Thyroid gland (tissue), 4 donors: ENCODE measurements at regions not wholly inside any gene's neighbourhood (a gene's known extent, or its start where the extent isn't known, plus 50 kb on each side); places are given as distances from the start of the nearest gene placed in this dataset.

ENCODE experiments used
- POLR2A ChIP-seq, 2 donors: fragments of 450-650 bp; IDR thresholded peaks; one replicate each; pipeline ENCODE4 v1.6.1; 2017; ENCODE audit warnings: antibody characterized with exemption in 2 of 2, mild to moderate bottlenecking in 2 of 2, moderate library complexity in 1 of 2
- TF ChIP-seq, protein P1 (sequence below), 6 experiments: fragments of 200-600 bp in 3 of 6; fragments of 450-650 bp in 3 of 6; sonication (generic) in 3 of 6; IDR thresholded peaks; one replicate each; pipeline ENCODE4 v1.5.1; 2016 to 2019; ENCODE audit warnings: antibody characterized with exemption in 6 of 6, mild to moderate bottlenecking in 2 of 6, inconsistent platforms in 1 of 6, moderate library complexity in 1 of 6

DNA sequence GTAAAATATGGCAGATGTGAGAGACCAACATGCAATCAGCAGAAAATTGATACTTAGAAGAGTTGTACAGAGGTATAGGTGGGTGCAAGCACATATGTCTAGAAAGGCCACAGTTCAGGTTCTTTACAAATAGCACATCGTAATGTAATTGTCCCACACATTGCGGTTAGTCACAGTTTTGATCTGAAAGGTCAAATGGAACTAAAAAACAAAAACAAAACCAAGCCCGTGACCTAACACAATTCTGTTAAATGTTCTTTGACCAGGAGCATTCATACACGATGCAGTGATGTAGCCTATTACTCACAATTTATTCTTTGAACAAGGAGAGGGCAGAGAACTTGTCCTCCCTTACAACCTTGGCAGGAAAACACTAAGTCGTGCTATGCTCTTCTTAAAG, 108.9 kb upstream of the MAP4K3 start:
- TF ChIP-seq, protein P1, sequence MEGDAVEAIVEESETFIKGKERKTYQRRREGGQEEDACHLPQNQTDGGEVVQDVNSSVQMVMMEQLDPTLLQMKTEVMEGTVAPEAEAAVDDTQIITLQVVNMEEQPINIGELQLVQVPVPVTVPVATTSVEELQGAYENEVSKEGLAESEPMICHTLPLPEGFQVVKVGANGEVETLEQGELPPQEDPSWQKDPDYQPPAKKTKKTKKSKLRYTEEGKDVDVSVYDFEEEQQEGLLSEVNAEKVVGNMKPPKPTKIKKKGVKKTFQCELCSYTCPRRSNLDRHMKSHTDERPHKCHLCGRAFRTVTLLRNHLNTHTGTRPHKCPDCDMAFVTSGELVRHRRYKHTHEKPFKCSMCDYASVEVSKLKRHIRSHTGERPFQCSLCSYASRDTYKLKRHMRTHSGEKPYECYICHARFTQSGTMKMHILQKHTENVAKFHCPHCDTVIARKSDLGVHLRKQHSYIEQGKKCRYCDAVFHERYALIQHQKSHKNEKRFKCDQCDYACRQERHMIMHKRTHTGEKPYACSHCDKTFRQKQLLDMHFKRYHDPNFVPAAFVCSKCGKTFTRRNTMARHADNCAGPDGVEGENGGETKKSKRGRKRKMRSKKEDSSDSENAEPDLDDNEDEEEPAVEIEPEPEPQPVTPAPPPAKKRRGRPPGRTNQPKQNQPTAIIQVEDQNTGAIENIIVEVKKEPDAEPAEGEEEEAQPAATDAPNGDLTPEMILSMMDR (IDR thresholded peaks at IDR 0.05) = no peak
- no peak for TF ChIP-seq POLR2A (IDR thresholded peaks at IDR 0.05)
